HG03354 (cell line): ENCODE measurements at regions not wholly inside any gene's neighbourhood (a gene's known extent, or its start where the extent isn't known, plus 50 kb on each side); places are given as distances from the start of the nearest gene placed in this dataset.

Source experiments
- ATAC-seq: cut with Tn5 transposase; IDR thresholded peaks from one replicate; pipeline ENCODE4 v1.9.1; 2021; ENCODE audit warnings: mild to moderate bottlenecking; ENCODE audit not compliant: unreplicated experiment, poor library complexity, severe bottlenecking

GRCh38 chr10:110410329-110411046 lies 87.2 kb upstream of the DUSP5 start:
- no peak for ATAC-seq

- no peak for ATAC-seq
Observed at GRCh38 chr10:110411047-110411410, 86.7 kb upstream of the DUSP5 start.

GRCh38 chr10:110413049-110413783 lies 84.5 kb upstream of the DUSP5 start:
- ATAC-seq = no peak

- peak; percentile 19 for ATAC-seq
Observed at GRCh38 chr10:110413903-110414547, 83.7 kb upstream of the DUSP5 start.

GRCh38 chr10:110414548-110415309 lies 83.0 kb upstream of the DUSP5 start:
- ATAC-seq = peak; percentile 85

GRCh38 chr10:110415809-110416208 lies 81.9 kb upstream of the DUSP5 start:
- ATAC-seq = no peak

GRCh38 chr10:110416776-110417711 lies 80.7 kb upstream of the DUSP5 start:
- ATAC-seq = no peak

GRCh38 chr10:110418218-110418617 lies 79.5 kb upstream of the DUSP5 start:
- no peak for ATAC-seq

- no peak for ATAC-seq
Observed at GRCh38 chr10:110419265-110419664, 78.4 kb upstream of the DUSP5 start.

DNA sequence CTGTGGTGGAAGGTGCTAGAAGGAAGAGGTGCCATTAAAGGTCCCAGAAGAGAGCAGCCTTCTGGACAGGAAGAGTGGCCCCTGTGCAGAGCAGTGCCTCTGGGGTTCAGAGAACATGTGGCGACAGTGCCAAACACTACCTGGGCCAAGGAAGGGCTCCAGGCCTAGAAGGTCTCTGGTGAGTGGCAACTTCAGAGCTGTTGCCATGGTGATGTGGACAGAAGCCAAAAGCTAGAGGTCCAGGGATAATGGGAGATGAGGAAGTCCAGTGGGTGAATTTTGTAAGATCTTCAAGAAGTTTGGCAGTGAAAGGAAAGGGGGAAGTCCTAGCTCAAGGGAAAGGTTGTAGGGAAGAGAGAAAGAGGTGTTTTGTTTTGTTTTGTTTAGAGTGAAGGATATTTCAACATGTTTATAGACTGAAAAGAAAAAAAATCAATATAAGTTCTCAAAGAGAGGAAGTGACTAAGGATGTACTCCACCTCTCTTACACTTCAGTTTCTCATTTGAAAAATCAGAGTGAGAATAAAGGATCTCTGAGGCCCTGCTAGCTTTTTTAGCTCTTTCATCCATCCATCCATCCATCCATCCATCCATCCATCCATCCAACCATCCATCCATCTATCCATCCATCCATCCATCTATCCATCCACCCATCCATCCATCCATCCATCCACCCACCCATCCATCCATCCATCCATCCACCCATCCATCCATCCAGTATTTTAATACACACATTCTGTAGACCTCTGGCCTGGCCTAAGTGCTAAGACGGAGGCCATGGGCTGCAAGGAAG lies 77.1 kb upstream of the DUSP5 start:
- no peak for ATAC-seq

GRCh38 chr10:110421512-110422138 lies 76.1 kb upstream of the DUSP5 start:
- ATAC-seq = no peak

DNA sequence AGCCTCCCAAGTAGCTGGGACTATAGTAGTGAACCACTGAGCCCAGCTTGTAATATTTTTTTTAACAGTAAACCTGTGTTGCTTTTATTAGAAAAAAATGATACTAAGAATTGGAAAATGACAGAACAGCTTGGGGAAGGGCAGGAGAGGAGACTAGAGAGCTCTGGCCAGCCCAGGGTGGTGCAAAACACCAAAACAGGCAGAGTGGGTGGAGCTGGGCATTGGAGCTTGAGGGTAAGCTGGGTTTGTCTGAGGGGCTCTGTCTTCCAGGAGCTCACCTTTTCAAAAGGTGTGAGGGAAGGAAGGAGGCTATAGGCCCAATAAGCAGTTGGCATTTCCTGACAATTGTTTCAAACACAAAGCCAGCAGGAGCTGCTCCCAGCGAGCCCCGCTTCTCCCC lies 75.2 kb upstream of the DUSP5 start:
- ATAC-seq = no peak

DNA sequence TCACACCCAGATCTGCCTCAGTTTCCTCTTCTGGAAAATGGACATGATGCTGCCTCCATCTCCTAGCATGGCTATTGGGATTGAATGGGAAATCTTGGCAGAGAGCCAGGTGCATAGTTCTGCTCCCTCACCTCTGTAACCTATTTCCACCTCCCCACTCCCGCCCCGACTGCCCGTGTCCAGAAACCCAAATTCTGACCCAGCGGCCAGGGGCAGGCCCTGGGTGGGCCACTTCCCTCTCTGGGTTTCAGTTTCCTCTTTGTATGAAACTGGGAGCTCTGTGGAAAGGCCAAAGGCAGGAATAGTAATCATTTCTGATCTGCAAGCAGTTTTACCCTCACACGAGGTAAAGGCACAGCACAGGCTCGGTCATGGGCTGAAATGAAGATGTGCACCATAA lies 74.1 kb upstream of the DUSP5 start:
- no peak for ATAC-seq

DNA sequence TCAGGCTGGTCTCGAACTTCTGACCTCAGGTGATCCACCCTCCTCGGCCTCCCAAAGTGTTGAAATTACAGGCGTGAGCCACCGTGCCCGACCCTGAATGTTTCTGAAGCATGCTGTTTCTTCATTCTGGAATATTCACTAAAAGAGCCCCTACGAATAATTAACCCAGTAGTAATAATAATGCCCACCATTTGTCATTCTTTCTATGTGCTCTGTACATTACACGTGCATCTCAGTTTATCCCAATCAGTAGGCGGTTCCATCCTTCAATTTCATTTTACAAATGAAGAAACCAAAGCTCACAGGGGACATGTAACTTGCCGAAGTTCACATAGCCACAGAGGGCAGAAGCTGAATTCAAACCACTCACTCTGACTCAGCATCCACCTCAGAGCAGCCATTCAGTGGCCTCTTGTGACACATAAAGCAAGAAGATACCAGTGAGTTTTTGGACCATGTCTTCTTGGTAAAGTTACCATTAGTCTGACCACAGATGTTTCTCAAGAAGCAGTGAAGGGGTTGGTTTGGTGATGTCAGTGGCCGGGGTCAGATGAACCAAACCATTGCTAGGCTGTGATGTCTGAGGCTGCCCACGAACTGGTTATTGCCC lies 71.9 kb upstream of the DUSP5 start:
- ATAC-seq = peak; percentile 76

GRCh38 chr10:110426294-110427181 lies 71.2 kb upstream of the DUSP5 start:
- ATAC-seq = peak; percentile 32

- no peak for ATAC-seq
Observed at GRCh38 chr10:110429301-110429700, 68.4 kb upstream of the DUSP5 start.
